Astrocyte of the spinal cord (primary cell): ENCODE measurements at regions not wholly inside any gene's neighbourhood (a gene's known extent, or its start where the extent isn't known, plus 50 kb on each side); places are given as distances from the start of the nearest gene placed in this dataset.

Experiments
- DNase-seq: peaks from one replicate; pipeline ENCODE4 v3.0.0; 2011; ENCODE audit warnings: low read depth, low spot score
- H3K4me3 ChIP-seq: 2 replicates; pipeline ENCODE4 v1.5.1; 2011; ENCODE audit warnings: low read depth, mild to moderate bottlenecking, low read length, moderate library complexity
- CTCF ChIP-seq: IDR thresholded peaks from 2 replicates; pipeline ENCODE4 v1.5.1; 2012; ENCODE audit warnings: low read depth, mild to moderate bottlenecking, low read length, inconsistent platforms
- in situ Hi-C: cut with HindIII; loops from 2 replicates; pipeline ENCODE4 v1.10.0; 2017; ENCODE audit warnings: low sequenced_read_pairs

DNA sequence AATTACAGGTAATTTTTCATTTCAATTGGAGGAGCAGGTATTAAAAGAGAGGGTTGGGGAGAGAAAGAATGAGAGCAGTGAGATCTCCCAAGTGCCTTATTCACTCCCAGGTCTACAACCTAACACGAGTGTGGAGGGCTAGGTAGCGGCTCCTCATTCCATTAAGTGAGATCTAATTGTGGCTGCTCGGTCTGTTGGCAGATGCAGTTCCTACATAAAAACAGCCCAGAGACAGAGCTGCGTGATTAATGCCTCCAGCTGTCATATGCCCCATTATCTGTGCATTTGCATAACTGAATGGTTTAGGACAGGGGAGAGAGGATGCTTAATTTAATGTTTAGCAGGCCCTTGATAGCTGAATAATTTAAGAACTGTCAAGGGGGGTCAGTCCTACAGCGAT, 100.5 kb downstream of the PSAT1 start:
- no peak for TF ChIP-seq CTCF
- no peak overlapping the region for H3K4me3 ChIP-seq
- in situ Hi-C loops: no loop called here
- DNase-seq: no peak

DNA sequence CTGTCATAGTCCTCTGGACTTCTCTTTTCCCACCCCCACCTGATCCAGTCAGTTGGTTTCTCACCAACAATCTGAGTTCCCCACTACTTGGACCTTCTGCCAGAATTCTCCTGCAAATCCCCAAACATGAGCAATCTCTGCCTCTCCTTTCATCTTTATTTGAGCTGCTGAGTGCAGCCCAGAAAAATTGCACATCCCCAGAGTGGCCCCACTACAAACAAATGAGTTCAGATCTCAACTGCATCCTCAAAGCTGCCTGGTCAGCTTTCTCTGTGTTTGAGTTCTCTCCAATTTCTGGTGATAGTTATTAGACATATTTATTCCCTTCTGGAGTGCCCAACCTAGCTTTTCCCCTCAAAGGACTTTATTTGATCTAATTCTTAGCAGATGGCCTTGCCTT, 102.2 kb downstream of the PSAT1 start:
- in situ Hi-C loops: no loop called here
- no peak for DNase-seq
- no peak for TF ChIP-seq CTCF

GRCh38 chr9:78400496-78400895, 103.6 kb downstream of the PSAT1 start:
- no peak for TF ChIP-seq CTCF

More for the DNA sequence above, 102.2 kb downstream of the PSAT1 start:
- H3K4me3 ChIP-seq: no peak overlapping the region

GRCh38 chr9:78405461-78405860, 108.5 kb downstream of the PSAT1 start:
- DNase-seq: no peak
- no peak for TF ChIP-seq CTCF
- in situ Hi-C loops: no loop called here
- H3K4me3 ChIP-seq: no peak overlapping the region

More at GRCh38 chr9:78400496-78400895, 103.6 kb downstream of the PSAT1 start:
- no peak overlapping the region for H3K4me3 ChIP-seq
- in situ Hi-C loops: no loop called here
- DNase-seq: no peak

GRCh38 chr9:78406146-78406545, 109.2 kb downstream of the PSAT1 start:
- in situ Hi-C loops: no loop called here
- no peak for DNase-seq
- no peak for TF ChIP-seq CTCF
- H3K4me3 ChIP-seq: no peak overlapping the region

- TF ChIP-seq CTCF: no peak
- H3K4me3 ChIP-seq: no peak overlapping the region
- in situ Hi-C loops: no loop called here
- no peak for DNase-seq
Measured at GRCh38 chr9:78406933-78407332, 110.0 kb downstream of the PSAT1 start.
